Psoas muscle (tissue), 7 donors: ENCODE measurements at regions not wholly inside any gene's neighbourhood (a gene's known extent, or its start where the extent isn't known, plus 50 kb on each side); places are given as distances from the start of the nearest gene placed in this dataset.

Source experiments
- ATAC-seq, 4 donors: fragments of 200-7000 bp; cut with Tn5 transposase; one replicate each; pipeline ENCODE4 v1.9.1; 2020; ENCODE audit warnings: moderate library complexity in 3 of 4, mild to moderate bottlenecking in 2 of 4
- DNase-seq, 2 donors: peaks; one replicate each; pipeline ENCODE4 v3.0.0-alpha.2; 2020
- H3K27ac ChIP-seq: fragments of 200-600 bp; one replicate; pipeline ENCODE4 v1.8.0; 2022
- H3K27me3 ChIP-seq, 3 donors: fragments of 200-600 bp in 1 of 3; one replicate each; pipeline versions ENCODE4 v1.6.1 to v1.8.0; 2013 to 2022; ENCODE audit warnings: low read length in 2 of 3, mild to moderate bottlenecking in 2 of 3, moderate library complexity in 1 of 3; ENCODE audit not compliant: insufficient read depth in 3 of 3
- H3K36me3 ChIP-seq, 2 donors: fragments of 200-600 bp in 1 of 2; one replicate each; pipeline versions ENCODE4 v1.6.1 to v1.8.0; 2013 to 2022; ENCODE audit warnings: low read depth in 1 of 2, mild to moderate bottlenecking in 1 of 2, moderate library complexity in 1 of 2; ENCODE audit not compliant: insufficient read depth in 1 of 2
- H3K4me1 ChIP-seq: fragments of 200-600 bp; one replicate; pipeline ENCODE4 v1.8.0; 2022
- H3K4me3 ChIP-seq: fragments of 200-600 bp; one replicate; pipeline ENCODE4 v1.8.0; 2022; ENCODE audit warnings: mild to moderate bottlenecking
- H3K9me3 ChIP-seq: fragments of 200-600 bp; one replicate; pipeline ENCODE4 v1.8.0; 2022
- WGBS, 3 donors: extraction: QIAGEN DNeasy Blood & Tissue Kit; methylation state at CpG; one replicate each; pipeline versions ENCODE4 v1.1.6 to v1.1.7; 2013; 5-methylcytosine and 5-hydroxymethylcytosine counted together
- intact Hi-C, 2 donors: fragments of 100-400 bp; cut with DNase I; formaldehyde crosslinking; loops; one replicate each; pipeline versions ENCODE4 v1.11.0 to v1.14.2; 2022
- TF ChIP-seq, protein P1 (sequence below): fragments of 200-600 bp; IDR thresholded peaks from one replicate; pipeline ENCODE4 v1.8.0; 2022; ENCODE audit warnings: antibody characterized with exemption
- donor health status: healthy with polysubstance abuse.
- donor health status: DM: no; HTN: no; CAD: no; lungs with moderate emphysema.
- donor health status: Bipolar disorder and iron deficiency.
- donor health status: healthy.
- donor health status: DM: yes; HTN: yes; CAD: no.
- donor health status: DM: no; HTN: no; CAD: no.
- donor health status: DM: yes; HTN: yes; CAD: no.

DNA sequence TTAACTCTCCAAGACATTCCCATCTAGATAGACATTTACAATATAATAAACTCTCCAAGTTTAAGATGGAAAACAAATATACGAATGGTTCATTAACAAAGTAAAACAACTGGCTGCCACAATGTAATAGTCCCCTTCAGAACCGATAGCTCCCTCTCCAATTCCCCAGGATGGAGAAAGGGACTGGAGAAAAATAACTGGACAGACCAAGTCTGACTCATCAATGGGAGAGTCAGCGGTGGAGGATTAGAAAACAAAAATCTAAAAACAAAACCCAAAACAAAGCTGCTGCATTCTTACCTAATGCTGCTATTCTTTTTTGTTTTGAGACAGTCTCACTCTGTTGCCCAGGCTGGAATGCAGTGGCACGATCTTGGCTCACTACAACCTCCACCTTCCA is 468.1 kb downstream of the SHQ1 start:
- Histone ChIP-seq H3K4me3 (no peak overlapping the region), H3K27me3 (no peaks in the 10 kb centered on the region), H3K36me3 (peaks cover 0 to 25% of the 10 kb centered on the region in 2 donors), H3K4me1 (peaks cover 41% of the 10 kb centered on the region), H3K9me3 (no peaks in the 10 kb centered on the region), H3K27ac (no peak overlapping the region)
- peak; percentile 34 to 73 (median 58) for ATAC-seq
- no peak for DNase-seq
- TF ChIP-seq, protein P1, sequence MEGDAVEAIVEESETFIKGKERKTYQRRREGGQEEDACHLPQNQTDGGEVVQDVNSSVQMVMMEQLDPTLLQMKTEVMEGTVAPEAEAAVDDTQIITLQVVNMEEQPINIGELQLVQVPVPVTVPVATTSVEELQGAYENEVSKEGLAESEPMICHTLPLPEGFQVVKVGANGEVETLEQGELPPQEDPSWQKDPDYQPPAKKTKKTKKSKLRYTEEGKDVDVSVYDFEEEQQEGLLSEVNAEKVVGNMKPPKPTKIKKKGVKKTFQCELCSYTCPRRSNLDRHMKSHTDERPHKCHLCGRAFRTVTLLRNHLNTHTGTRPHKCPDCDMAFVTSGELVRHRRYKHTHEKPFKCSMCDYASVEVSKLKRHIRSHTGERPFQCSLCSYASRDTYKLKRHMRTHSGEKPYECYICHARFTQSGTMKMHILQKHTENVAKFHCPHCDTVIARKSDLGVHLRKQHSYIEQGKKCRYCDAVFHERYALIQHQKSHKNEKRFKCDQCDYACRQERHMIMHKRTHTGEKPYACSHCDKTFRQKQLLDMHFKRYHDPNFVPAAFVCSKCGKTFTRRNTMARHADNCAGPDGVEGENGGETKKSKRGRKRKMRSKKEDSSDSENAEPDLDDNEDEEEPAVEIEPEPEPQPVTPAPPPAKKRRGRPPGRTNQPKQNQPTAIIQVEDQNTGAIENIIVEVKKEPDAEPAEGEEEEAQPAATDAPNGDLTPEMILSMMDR: no peak
- intact Hi-C loops: no loop called here
- 37 to 60% (median 56%) methylated on average over 4 of the region's 4 CpGs for WGBS, 3 donors

GRCh38 chr3:72379500-72380187 is 468.6 kb downstream of the SHQ1 start:
- Histone ChIP-seq H3K9me3 (no peaks in the 10 kb centered on the region), H3K36me3 (peaks cover 0 to 25% of the 10 kb centered on the region in 2 donors), H3K27ac (no peak overlapping the region), H3K4me3 (no peak overlapping the region), H3K4me1 (peaks cover 37% of the 10 kb centered on the region), H3K27me3 (no peaks in the 10 kb centered on the region)
- intact Hi-C loops: no loop called here
- TF ChIP-seq, protein P1: no peak
- 64 to 82% (median 74%) methylated on average over 1 of the region's 1 CpG for WGBS, 3 donors
- DNase-seq (no peak), ATAC-seq (peak in 3 of 4 donors; percentile 38 to 67 (median 65))

DNA sequence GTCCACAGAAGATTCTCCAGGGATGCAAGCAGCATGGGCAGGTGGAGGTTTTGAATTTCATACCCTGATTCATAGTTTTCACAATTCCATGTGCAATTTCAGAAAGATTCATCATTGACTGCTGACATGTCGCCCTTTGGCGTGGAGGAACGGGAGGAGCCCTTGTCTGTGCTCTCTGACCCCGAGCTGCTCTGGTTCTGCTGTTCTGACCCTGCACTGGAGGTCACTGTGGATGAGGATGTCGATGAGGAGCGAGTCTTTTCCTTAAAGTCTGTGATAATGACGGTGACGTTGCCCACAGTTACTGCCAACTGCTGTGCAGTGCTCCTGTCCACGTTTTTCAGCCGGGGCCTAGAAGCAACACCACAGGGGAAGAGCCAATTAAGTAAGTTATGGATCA is 470.0 kb downstream of the SHQ1 start:
- peak in 3 of 4 donors; percentile 22 to 52 (median 35) for ATAC-seq
- H3K4me3 ChIP-seq: no peak overlapping the region
- no peaks in the 10 kb centered on the region for H3K9me3 ChIP-seq
- peaks cover 27% of the 10 kb centered on the region for H3K4me1 ChIP-seq
- no peak for DNase-seq
- intact Hi-C loops: no loop called here
- no peaks in the 10 kb centered on the region for H3K27me3 ChIP-seq
- 78 to 86% (median 82%) methylated on average over 10 of the region's 10 CpGs for WGBS, 3 donors
- H3K27ac ChIP-seq: no peak overlapping the region
- peaks cover 0 to 25% of the 10 kb centered on the region in 2 donors for H3K36me3 ChIP-seq
- TF ChIP-seq, protein P1: no peak

DNA sequence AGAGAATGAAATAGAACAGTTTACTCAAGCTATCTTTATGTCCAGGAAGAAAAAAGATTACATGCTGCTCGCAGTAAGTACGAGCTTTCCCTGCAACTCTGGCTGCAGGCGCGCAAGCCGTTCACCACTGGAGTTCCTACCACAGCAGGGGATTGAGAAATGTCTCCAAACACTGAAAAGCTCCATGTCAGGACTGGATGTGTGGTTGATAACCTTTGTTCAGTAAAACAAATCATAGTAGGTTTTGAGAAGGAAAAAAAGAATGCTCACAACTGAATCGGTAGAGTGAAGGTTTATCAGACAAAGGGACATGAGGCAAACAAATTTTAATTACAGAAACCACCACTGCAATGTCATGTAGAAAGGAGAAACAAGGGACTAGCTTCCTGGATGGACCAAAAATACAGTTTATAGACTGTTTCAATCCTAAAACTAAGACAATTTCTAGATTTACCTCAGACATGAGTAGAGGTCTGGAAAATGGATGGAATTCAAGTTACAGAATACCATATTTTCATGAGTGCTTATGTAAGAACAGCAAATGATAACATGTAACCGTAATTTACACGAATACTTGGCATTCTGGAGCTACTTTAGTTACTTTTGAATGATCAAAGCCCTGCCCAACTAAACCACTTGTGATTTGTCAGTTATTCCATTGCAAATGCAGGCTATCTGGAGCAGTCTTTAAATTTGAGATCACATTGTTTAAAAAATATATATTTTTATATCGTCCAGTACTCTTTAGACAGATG is 471.1 kb downstream of the SHQ1 start:
- Histone ChIP-seq H3K36me3 (peaks cover 0 to 25% of the 10 kb centered on the region in 2 donors), H3K4me1 (peaks cover 22% of the 10 kb centered on the region), H3K27me3 (no peaks in the 10 kb centered on the region), H3K4me3 (no peak overlapping the region), H3K9me3 (no peaks in the 10 kb centered on the region), H3K27ac (no peak overlapping the region)
- WGBS, 3 donors: 91 to 93% (median 93%) methylated on average over 9 of the region's 9 CpGs
- ATAC-seq (no peak), DNase-seq (no peak)
- TF ChIP-seq, protein P1: no peak
- intact Hi-C loops: no loop called here
